Neural progenitor cell (in vitro differentiated cells): ENCODE measurements at regions not wholly inside any gene's neighbourhood (a gene's known extent, or its start where the extent isn't known, plus 50 kb on each side); places are given as distances from the start of the nearest gene placed in this dataset.

ENCODE experiments used
- DNase-seq: peaks from one replicate; pipeline ENCODE4 v3.0.0-alpha.2; 2016; ENCODE audit warnings: low spot score
- H2AFZ ChIP-seq: fragments of 200-600 bp; sonication (generic); replicated peaks from 2 replicates; pipeline ENCODE4 v1.6.1; 2016; ENCODE audit warnings: antibody characterized with exemption
- H3F3A ChIP-seq: fragments of 200-600 bp; sonication (generic); 2 replicates; pipeline ENCODE4 v1.6.1; 2016; ENCODE audit warnings: antibody characterized with exemption, low read depth
- H3K27ac ChIP-seq: fragments of 200-600 bp; sonication (generic); 2 replicates; pipeline ENCODE4 v1.5.1; 2016; ENCODE audit warnings: mild to moderate bottlenecking
- H3K27me3 ChIP-seq: fragments of 200-600 bp; sonication (generic); 2 replicates; pipeline ENCODE4 v1.6.1; 2016; ENCODE audit warnings: mild to moderate bottlenecking, moderate library complexity
- H3K36me3 ChIP-seq: fragments of 200-600 bp; sonication (generic); 2 replicates; pipeline ENCODE4 v1.5.1; 2016
- H3K4me1 ChIP-seq: fragments of 200-600 bp; sonication (generic); 2 replicates; pipeline ENCODE4 v1.6.1; 2016; ENCODE audit warnings: mixed run types
- H3K4me2 ChIP-seq: fragments of 200-600 bp; sonication (generic); 2 replicates; pipeline ENCODE4 v1.6.1; 2016
- H3K4me3 ChIP-seq: fragments of 200-600 bp; sonication (generic); 2 replicates; pipeline ENCODE4 v1.5.1; 2016
- H3K79me2 ChIP-seq: fragments of 200-600 bp; sonication (generic); 2 replicates; pipeline ENCODE4 v1.6.1; 2016; ENCODE audit warnings: low read depth
- H3K9ac ChIP-seq: fragments of 200-600 bp; sonication (generic); 2 replicates; pipeline ENCODE4 v1.6.1; 2016
- H3K9me3 ChIP-seq: fragments of 200-600 bp; sonication (generic); 2 replicates; pipeline ENCODE4 v1.5.1; 2016; ENCODE audit warnings: low read depth
- H4K20me1 ChIP-seq: fragments of 200-600 bp; sonication (generic); 2 replicates; pipeline ENCODE4 v1.6.1; 2016; ENCODE audit warnings: low read depth
- H3K27ac Mint-ChIP-seq: 3 replicates; pipeline ENCODE4 v1.8.0; 2021; ENCODE audit warnings: mixed read lengths
- H3K27me3 Mint-ChIP-seq: 2 replicates; pipeline ENCODE4 v1.8.0; 2022; ENCODE audit warnings: low read depth, mild to moderate bottlenecking, inconsistent platforms, moderate library complexity, mixed read lengths; ENCODE audit not compliant: insufficient read depth
- H3K36me3 Mint-ChIP-seq: 3 replicates; pipeline ENCODE4 v1.8.0; 2021; ENCODE audit warnings: mixed read lengths
- H3K4me1 Mint-ChIP-seq: 3 replicates; pipeline ENCODE4 v1.8.0; 2021; ENCODE audit warnings: mixed read lengths
- H3K4me3 Mint-ChIP-seq: 3 replicates; pipeline ENCODE4 v1.8.0; 2021; ENCODE audit warnings: mild to moderate bottlenecking, moderate library complexity, mixed read lengths
- H3K9me3 Mint-ChIP-seq: 3 replicates; pipeline ENCODE4 v1.8.0; 2020; ENCODE audit warnings: mixed read lengths
- CTCF ChIP-seq: fragments of 200-600 bp; sonication (generic); IDR thresholded peaks from 2 replicates; pipeline ENCODE4 v1.5.1; 2017; ENCODE audit warnings: antibody characterized with exemption, mild to moderate bottlenecking
- EZH2 ChIP-seq: fragments of 200-600 bp; sonication (generic); IDR thresholded peaks from 2 replicates; pipeline ENCODE4 v1.6.1; 2017; ENCODE audit warnings: antibody characterized with exemption, mild to moderate bottlenecking, moderate library complexity
- EZH2phosphoT487 ChIP-seq: fragments of 200-600 bp; sonication (generic); IDR thresholded peaks from 2 replicates; pipeline ENCODE4 v1.6.1; 2017; ENCODE audit warnings: antibody characterized with exemption

- H3K27ac ChIP-seq, result no peak overlapping the region
- H3K79me2 ChIP-seq, result no peaks in the 10 kb centered on the region
- no peaks in the 10 kb centered on the region for H3F3A ChIP-seq
- no peaks in the 10 kb centered on the region for H4K20me1 ChIP-seq
- no peaks in the 10 kb centered on the region for H3K9me3 ChIP-seq
- H3K4me3 Mint-ChIP-seq, result no peak overlapping the region
- no peaks in the 10 kb centered on the region for H3K36me3 ChIP-seq
- peaks cover 16% of the 10 kb centered on the region for H3K4me1 Mint-ChIP-seq
- no peak overlapping the region for H3K4me3 ChIP-seq
- no peaks in the 10 kb centered on the region for H3K36me3 Mint-ChIP-seq
- no peak overlapping the region for H3K27ac Mint-ChIP-seq
- H3K27me3 ChIP-seq, result no peaks in the 10 kb centered on the region
- peaks cover 7% of the 10 kb centered on the region for H3K4me1 ChIP-seq
- H3K9me3 Mint-ChIP-seq, result no peaks in the 10 kb centered on the region
- H3K4me2 ChIP-seq, result peak overlapping the region; percentile 9
- H2AFZ ChIP-seq, result no peak overlapping the region
- H3K9ac ChIP-seq, result no peak overlapping the region
- TF ChIP-seq EZH2phosphoT487, result no peak
- peak; percentile 28 for DNase-seq
- no peaks in the 10 kb centered on the region for H3K27me3 Mint-ChIP-seq
These were observed 748.5 kb upstream of the CDH10 start for GRCh38 chr5:25393256-25393655.

GRCh38 chr5:25387953-25388352 lies 743.2 kb upstream of the CDH10 start:
- Histone ChIP-seq H3K79me2 (no peaks in the 10 kb centered on the region), H3K27ac (no peak overlapping the region), H3K9me3 (peaks cover 5% of the 10 kb centered on the region), H3K9ac (no peak overlapping the region), H3F3A (no peaks in the 10 kb centered on the region), H3K4me3 (no peak overlapping the region), H3K4me1 (peaks cover 2% of the 10 kb centered on the region), H4K20me1 (no peaks in the 10 kb centered on the region), H3K27me3 (no peaks in the 10 kb centered on the region), H3K4me2 (no peak overlapping the region), H2AFZ (no peak overlapping the region), H3K36me3 (peaks cover 5% of the 10 kb centered on the region)
- DNase-seq, result no peak
- H3K4me1 Mint-ChIP-seq, result peaks cover 7% of the 10 kb centered on the region
- H3K27ac Mint-ChIP-seq, result no peak overlapping the region
- no peak overlapping the region for H3K4me3 Mint-ChIP-seq
- TF ChIP-seq EZH2 (no peak), EZH2phosphoT487 (no peak), CTCF (no peak)
- peaks cover 3% of the 10 kb centered on the region for H3K36me3 Mint-ChIP-seq
- H3K9me3 Mint-ChIP-seq, result peaks cover 11% of the 10 kb centered on the region
- no peaks in the 10 kb centered on the region for H3K27me3 Mint-ChIP-seq

GRCh38 chr5:25362799-25363198 lies 718.0 kb upstream of the CDH10 start:
- H3K27ac Mint-ChIP-seq, result no peak overlapping the region
- Histone ChIP-seq H4K20me1 (no peaks in the 10 kb centered on the region), H3K79me2 (no peaks in the 10 kb centered on the region), H3F3A (no peaks in the 10 kb centered on the region), H3K9me3 (no peaks in the 10 kb centered on the region), H3K4me2 (no peak overlapping the region), H3K27ac (no peak overlapping the region), H3K4me3 (no peak overlapping the region), H3K36me3 (no peaks in the 10 kb centered on the region), H3K4me1 (no peaks in the 10 kb centered on the region), H3K9ac (no peak overlapping the region), H3K27me3 (no peaks in the 10 kb centered on the region), H2AFZ (peak overlapping the region; percentile 26)
- no peaks in the 10 kb centered on the region for H3K36me3 Mint-ChIP-seq
- no peak for TF ChIP-seq EZH2
- no peak for TF ChIP-seq CTCF
- no peak for TF ChIP-seq EZH2phosphoT487
- no peak for DNase-seq
- no peak overlapping the region for H3K4me3 Mint-ChIP-seq
- peaks cover 11% of the 10 kb centered on the region for H3K9me3 Mint-ChIP-seq
- no peaks in the 10 kb centered on the region for H3K4me1 Mint-ChIP-seq
- peaks cover 5% of the 10 kb centered on the region for H3K27me3 Mint-ChIP-seq

- H3K4me2 ChIP-seq, result no peak overlapping the region
- H3K4me1 Mint-ChIP-seq, result no peaks in the 10 kb centered on the region
- no peak overlapping the region for H3K27ac ChIP-seq
- H3K4me3 Mint-ChIP-seq, result no peak overlapping the region
- H3K27me3 ChIP-seq, result no peaks in the 10 kb centered on the region
- no peaks in the 10 kb centered on the region for H3F3A ChIP-seq
- TF ChIP-seq CTCF, result no peak
- TF ChIP-seq EZH2, result no peak
- no peak for TF ChIP-seq EZH2phosphoT487
- H3K4me3 ChIP-seq, result no peak overlapping the region
- H3K36me3 Mint-ChIP-seq, result no peaks in the 10 kb centered on the region
- no peak for DNase-seq
- peaks cover 5% of the 10 kb centered on the region for H3K27me3 Mint-ChIP-seq
- H3K9me3 ChIP-seq, result no peaks in the 10 kb centered on the region
- H3K9me3 Mint-ChIP-seq, result peaks cover 11% of the 10 kb centered on the region
- H3K27ac Mint-ChIP-seq, result no peak overlapping the region
- H2AFZ ChIP-seq, result no peak overlapping the region
- H3K36me3 ChIP-seq, result no peaks in the 10 kb centered on the region
- no peaks in the 10 kb centered on the region for H4K20me1 ChIP-seq
- H3K4me1 ChIP-seq, result no peaks in the 10 kb centered on the region
- H3K79me2 ChIP-seq, result no peaks in the 10 kb centered on the region
- H3K9ac ChIP-seq, result no peak overlapping the region
These were observed 714.1 kb upstream of the CDH10 start for GRCh38 chr5:25358919-25359318.
